Cardiac muscle cell (in vitro differentiated cells and primary cell): ENCODE measurements at regions not wholly inside any gene's neighbourhood (a gene's known extent, or its start where the extent isn't known, plus 50 kb on each side); places are given as distances from the start of the nearest gene placed in this dataset.

Experiments used
- DNase-seq, 2 donors: peaks; one replicate each; pipeline versions ENCODE4 v3.0.0 to v3.0.0-alpha.2; 2010 to 2017; ENCODE audit warnings: low read depth in 1 of 2, low spot score in 1 of 2
- H3K27ac ChIP-seq: fragments of 200-600 bp; sonication (generic); 2 replicates; pipeline ENCODE4 v1.5.1; 2016
- H3K27me3 ChIP-seq: fragments of 200-600 bp; sonication (generic); 2 replicates; pipeline ENCODE4 v1.6.0; 2016; ENCODE audit warnings: control low read depth
- H3K36me3 ChIP-seq: fragments of 200-600 bp; sonication (generic); 2 replicates; pipeline ENCODE4 v1.5.1; 2016; ENCODE audit warnings: control low read depth
- H3K4me1 ChIP-seq: fragments of 200-600 bp; sonication (generic); 2 replicates; pipeline ENCODE4 v1.8.1; 2017; ENCODE audit warnings: low read depth, mild to moderate bottlenecking, mixed run types
- H3K4me3 ChIP-seq: fragments of 200-600 bp; sonication (generic); 2 replicates; pipeline ENCODE4 v1.5.1; 2016; ENCODE audit warnings: mild to moderate bottlenecking
- H3K9me3 ChIP-seq: fragments of 200-600 bp; sonication (generic); 2 replicates; pipeline ENCODE4 v1.5.1; 2017; ENCODE audit warnings: low read depth, mild to moderate bottlenecking, control low read depth
- TF ChIP-seq, protein P1 (sequence below): IDR thresholded peaks from 2 replicates; pipeline ENCODE4 v1.5.1; 2012; ENCODE audit warnings: low read depth, mild to moderate bottlenecking, low read length

GRCh38 chr5:176185133-176185733 is 53.0 kb upstream of the SIMC1 start:
- Histone ChIP-seq H3K4me1 (peaks cover 11% of the 10 kb centered on the region), H3K27ac (no peak overlapping the region), H3K4me3 (no peak overlapping the region), H3K9me3 (no peaks in the 10 kb centered on the region), H3K27me3 (no peaks in the 10 kb centered on the region), H3K36me3 (no peaks in the 10 kb centered on the region)
- TF ChIP-seq, protein P1, sequence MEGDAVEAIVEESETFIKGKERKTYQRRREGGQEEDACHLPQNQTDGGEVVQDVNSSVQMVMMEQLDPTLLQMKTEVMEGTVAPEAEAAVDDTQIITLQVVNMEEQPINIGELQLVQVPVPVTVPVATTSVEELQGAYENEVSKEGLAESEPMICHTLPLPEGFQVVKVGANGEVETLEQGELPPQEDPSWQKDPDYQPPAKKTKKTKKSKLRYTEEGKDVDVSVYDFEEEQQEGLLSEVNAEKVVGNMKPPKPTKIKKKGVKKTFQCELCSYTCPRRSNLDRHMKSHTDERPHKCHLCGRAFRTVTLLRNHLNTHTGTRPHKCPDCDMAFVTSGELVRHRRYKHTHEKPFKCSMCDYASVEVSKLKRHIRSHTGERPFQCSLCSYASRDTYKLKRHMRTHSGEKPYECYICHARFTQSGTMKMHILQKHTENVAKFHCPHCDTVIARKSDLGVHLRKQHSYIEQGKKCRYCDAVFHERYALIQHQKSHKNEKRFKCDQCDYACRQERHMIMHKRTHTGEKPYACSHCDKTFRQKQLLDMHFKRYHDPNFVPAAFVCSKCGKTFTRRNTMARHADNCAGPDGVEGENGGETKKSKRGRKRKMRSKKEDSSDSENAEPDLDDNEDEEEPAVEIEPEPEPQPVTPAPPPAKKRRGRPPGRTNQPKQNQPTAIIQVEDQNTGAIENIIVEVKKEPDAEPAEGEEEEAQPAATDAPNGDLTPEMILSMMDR: no peak
- DNase-seq: no peak

DNA sequence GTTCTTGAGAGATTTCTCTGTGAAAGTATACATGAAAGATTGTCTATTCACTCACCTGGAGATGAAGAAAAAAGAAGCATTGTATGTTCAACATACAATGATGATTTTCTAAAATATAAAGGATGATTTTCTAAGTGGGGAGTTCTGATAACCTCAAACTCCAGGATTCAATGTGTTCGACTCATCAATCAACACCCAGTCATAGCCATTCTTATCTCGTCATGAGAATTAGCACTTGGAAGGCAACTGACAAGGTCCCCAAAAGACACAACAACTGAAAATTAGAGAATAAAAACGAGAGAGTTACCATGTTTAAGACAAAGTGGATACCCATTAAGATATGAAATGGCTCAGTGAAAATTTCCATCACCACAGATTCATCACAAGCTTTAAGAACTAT is 52.1 kb upstream of the SIMC1 start:
- no peaks in the 10 kb centered on the region for H3K36me3 ChIP-seq
- H3K9me3 ChIP-seq: no peaks in the 10 kb centered on the region
- H3K4me3 ChIP-seq: no peak overlapping the region
- H3K4me1 ChIP-seq: peaks cover 11% of the 10 kb centered on the region
- TF ChIP-seq, protein P1: no peak
- H3K27ac ChIP-seq: no peak overlapping the region
- H3K27me3 ChIP-seq: no peaks in the 10 kb centered on the region
- no peak for DNase-seq

DNA sequence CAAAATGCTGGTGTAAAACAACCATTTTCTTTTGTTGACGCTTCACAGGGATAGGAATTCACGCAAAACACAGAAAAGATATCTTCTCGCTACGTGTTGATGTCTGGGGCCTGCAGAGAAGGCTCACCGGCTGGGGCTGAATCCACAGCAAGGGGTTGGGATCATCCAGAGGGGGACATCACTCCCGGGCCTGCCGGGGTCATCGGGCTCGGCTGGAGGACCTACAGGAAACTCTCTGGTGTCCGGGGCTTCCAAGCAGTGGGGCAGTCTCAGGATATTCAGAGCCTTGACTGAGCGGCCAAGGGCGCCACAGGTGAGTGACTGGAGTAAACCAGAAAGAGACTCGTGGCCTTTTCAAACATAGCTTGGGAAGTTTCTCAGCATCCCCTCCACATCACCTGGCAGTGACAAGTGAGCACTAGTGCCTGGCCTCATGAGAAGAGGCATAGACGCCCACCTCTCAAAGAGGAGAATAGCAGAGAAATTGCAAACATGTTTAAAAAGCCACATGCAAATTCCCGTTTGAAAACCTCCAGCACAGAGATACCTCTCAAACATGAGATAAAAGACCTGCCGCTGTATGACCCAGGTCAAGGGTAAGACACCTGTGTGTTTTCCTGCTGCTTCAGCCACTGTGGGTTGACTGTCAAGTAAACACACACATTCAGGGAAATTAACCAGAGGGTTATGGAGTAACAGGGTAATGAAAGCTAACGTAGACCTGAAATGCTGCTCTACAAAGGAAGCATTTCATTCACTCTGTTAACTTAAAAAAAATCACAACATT is 50.8 kb upstream of the SIMC1 start:
- Histone ChIP-seq H3K9me3 (no peaks in the 10 kb centered on the region), H3K27me3 (peaks cover 6% of the 10 kb centered on the region), H3K4me3 (no peak overlapping the region), H3K36me3 (no peaks in the 10 kb centered on the region), H3K4me1 (peaks cover 11% of the 10 kb centered on the region), H3K27ac (no peak overlapping the region)
- no peak for DNase-seq
- TF ChIP-seq, protein P1: no peak

DNA sequence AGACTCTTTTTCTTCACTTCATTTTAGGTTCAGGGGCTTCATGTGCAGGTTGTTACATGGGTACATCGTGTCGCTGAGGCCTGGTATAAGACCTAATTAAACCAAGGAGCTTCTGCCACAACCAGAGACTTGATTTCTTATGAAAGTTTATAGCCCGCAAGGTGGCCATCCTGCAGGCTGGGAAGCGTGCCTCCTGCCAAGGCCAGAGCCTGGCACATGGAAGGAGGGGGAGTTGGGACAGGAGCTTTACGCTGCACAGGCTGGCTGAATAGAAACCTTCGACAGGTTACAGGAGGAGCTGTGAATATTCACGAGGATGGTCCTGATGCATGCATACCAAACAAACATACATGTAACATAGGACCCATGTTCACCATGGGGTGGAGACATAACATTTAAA is 50.1 kb upstream of the SIMC1 start:
- H3K4me3 ChIP-seq: no peak overlapping the region
- DNase-seq: no peak
- no peaks in the 10 kb centered on the region for H3K36me3 ChIP-seq
- TF ChIP-seq, protein P1: no peak
- no peak overlapping the region for H3K27ac ChIP-seq
- peaks cover 11% of the 10 kb centered on the region for H3K4me1 ChIP-seq
- no peaks in the 10 kb centered on the region for H3K9me3 ChIP-seq
- peaks cover 8% of the 10 kb centered on the region for H3K27me3 ChIP-seq
